Umbilical cord (tissue), 1 donor: ENCODE measurements at regions not wholly inside any gene's neighbourhood (a gene's known extent, or its start where the extent isn't known, plus 50 kb on each side); places are given as distances from the start of the nearest gene placed in this dataset.

ENCODE experiments used
- DNase-seq: peaks from one replicate; pipeline ENCODE4 v3.0.0-alpha.2; 2015; ENCODE audit warnings: low spot score

DNA sequence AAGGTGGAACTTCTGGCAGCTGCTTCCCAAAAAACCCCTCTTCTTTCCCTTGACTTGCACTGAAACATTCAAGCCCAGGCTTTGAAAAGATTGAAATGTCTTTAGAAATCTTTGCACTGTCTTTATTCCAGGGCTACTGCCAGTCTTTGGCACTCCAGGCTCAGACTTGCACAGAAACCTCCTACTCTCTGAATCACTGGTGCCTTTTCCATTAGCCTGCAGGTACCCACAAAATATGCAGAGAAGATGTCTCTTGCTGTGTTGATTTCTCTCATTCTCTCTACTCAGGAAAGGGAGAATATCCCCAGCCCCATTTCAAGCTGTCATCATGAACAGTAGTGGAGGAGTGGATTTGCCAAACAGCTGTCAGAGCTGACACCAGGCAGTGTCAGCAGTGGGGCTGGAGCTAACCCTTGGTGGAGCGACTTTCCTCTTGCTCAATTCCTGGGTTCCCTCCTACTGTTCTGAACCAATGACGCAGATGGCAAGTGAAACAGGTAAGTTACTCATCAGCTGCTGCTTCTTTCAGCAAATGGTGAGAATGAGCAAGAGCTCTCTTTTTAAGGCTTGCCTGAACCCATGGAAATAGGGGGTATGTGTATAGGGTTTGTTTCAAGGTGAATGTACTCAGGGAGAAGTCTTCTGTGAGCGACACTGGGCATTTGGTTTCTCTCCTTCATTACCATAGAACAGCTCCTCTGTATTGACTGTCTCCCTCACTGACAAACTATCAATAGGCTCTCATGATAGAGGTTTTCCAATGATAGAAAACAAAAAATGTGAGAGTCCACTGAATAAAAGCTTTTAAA is 362.4 kb downstream of the ADRA2A start:
- DNase-seq = no peak

DNA sequence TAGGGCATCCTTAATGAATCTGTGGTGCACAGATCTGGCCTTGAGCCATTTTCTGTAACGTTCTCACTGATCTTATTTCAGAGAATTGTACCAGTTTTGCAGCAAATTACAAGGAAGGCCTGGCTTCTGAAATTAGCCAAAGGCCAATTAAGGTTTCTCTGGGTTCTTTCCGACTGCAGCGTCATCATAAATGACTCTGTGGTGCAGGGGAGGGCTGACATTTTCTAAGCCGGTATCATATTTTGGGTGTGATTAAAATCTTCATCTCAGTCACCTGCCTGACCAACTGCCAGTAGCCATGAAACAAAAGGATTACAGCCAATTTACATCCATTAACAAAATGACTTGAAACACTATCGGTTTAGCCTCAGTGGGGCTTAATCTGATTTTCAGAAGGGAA is 363.7 kb downstream of the ADRA2A start:
- no peak for DNase-seq

DNA sequence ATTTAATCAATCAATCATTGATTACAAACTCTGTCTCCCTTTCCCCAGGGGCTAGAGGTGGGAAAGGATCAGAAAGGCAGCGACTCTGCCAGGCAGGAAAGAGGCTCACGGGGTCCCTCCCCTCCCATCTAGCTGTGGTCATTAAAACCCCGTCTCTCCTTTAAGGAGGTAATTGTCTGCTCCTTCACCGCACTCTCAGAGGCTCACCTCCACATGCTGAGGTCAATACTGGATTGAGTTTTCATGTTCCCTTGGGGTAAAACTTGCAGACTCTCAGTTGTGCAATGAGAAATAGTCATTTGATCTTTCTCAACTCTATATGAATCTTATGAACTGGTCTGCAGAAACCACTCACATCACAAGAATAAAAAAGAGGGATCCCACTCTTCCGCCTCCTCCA is 368.8 kb downstream of the ADRA2A start:
- DNase-seq = no peak

- no peak for DNase-seq
Observed at GRCh38 chr10:111446966-111447365, 370.1 kb downstream of the ADRA2A start.

- DNase-seq = no peak
Observed at GRCh38 chr10:111452153-111452552, 375.3 kb downstream of the ADRA2A start.

GRCh38 chr10:111455776-111456426 is 379.1 kb downstream of the ADRA2A start:
- no peak for DNase-seq

DNA sequence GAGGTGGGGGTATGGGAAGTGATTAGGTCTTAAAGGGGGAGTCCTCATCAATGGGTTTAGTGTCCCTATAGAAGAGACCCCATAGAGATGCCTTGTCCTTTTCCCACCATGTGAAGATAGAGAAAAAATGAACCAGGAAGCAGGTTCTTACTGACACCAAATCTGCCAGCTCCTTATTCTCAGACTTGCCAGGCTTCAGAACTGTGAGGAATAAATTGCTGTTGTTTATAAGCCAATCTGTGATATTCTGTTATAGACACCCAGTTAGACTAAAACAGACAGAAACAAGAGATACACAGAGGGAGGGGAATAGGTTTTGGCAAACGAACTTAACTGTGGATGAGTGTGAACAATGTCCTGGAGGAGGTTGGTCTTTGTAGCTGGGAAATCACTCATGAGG is 381.4 kb downstream of the ADRA2A start:
- no peak for DNase-seq

DNA sequence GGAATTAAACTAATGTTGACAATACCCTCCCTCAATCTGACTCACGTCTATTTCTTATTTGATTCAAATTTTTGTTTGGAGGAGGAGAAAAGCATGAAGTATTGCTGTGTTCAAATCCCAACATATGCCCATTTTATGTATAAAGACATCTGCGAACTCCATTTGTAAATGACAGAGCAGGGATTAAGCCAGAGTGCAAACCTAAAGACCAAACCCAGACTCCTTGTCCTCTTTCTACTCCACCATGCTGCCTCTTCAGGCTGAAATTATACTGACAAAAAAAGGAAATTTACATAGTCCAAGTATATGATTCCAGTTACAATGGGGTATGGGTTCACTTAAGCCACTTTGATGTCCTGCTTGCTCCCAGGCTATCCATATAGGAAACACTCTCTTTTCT is 383.1 kb downstream of the ADRA2A start:
- no peak for DNase-seq

DNA sequence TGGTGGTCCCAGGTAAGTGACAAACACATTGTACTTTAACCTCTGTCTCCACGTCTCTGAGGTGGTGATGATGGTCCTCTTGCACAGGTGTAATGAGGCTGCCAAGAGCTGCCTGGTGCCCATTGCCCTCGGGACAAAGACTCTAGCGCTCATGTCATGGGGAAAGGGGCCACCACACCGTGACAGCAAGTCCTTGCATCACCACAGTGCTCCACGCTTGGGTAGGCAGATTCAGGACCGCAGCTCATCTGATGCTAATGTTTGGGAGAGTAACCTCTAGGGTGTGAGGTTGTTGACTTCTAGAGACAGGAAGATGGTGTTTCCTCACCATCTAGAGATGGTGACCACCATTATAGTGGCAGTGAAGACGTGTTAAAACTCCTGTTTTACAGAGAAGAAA is 395.6 kb downstream of the ADRA2A start:
- no peak for DNase-seq

DNA sequence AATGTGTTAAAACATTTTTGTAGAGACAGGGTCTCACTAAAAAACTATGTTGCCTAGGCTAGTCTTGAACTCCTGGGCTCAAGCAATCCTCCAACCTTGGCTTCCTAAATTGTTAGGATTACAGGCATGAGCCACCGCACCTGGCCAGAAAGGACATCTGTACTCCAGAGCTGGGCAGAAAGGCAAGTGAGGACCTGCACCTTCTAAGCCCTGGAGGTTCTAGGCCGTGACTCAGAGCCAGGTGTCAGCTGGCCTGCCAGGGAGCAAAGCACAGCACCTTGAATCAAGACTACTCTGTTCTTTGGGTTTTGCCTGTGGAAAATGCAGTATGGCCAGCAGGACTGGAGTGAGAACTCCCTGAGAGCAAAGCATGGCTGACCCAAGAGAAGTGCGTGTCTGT is 396.5 kb downstream of the ADRA2A start:
- DNase-seq = no peak

DNA sequence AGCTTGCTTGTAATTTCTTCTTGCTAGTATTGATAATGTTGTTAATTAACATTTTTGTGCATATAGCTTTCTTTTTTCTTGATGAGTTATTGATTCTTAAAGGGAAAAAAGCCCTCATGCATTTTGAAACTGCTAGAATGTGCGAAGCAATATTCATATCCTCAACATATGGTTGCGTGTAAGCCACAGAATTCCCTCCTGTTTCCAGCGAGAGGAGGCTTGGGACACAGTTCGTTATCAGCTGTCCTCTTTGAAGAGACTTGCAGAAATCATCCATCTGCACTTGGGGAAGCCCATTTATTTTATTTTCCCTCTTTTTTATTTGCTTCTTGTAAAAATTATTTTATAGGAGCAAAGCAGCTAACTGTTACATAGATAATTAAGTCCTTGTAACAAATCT is 398.0 kb downstream of the ADRA2A start:
- no peak for DNase-seq

DNA sequence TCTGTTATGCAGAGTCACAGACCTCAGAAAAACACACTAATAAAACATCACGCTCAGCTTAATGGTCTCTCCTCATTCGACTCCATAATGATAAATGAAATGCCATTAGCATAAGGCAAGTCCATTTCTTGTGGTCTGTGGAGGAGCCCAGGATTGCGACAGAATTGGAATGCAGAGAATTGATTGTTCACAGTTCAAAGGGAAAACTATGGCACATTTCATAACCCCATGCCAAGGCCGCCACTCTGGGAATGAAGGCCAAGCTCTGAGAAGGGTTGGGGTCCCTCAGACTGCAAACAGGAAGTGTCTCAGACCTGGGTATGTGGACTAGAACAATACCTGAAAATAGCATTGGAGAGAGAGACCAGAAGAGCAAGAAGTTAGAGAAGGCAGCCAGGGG is 398.9 kb downstream of the ADRA2A start:
- DNase-seq = no peak

GRCh38 chr10:111478651-111479050 is 401.8 kb downstream of the ADRA2A start:
- no peak for DNase-seq

DNA sequence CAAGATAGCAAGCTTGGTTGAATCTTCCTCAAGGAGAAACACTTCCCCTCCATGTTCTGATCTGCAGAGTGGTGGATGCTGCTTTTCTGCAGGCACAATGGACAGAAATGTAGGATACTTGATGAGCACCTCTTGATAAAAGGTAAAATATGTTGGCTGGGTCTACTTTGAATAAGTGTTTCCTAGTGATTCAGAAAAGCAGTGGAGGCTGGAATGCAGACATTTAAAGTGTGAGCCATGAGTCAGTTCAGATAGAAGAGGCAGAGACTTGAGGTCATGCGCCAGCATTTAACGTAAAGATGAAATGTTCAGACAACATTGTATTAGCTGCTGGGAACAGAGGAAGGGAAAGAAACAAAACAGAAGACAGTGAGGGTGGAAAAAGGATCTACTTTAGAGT is 403.1 kb downstream of the ADRA2A start:
- no peak for DNase-seq

DNA sequence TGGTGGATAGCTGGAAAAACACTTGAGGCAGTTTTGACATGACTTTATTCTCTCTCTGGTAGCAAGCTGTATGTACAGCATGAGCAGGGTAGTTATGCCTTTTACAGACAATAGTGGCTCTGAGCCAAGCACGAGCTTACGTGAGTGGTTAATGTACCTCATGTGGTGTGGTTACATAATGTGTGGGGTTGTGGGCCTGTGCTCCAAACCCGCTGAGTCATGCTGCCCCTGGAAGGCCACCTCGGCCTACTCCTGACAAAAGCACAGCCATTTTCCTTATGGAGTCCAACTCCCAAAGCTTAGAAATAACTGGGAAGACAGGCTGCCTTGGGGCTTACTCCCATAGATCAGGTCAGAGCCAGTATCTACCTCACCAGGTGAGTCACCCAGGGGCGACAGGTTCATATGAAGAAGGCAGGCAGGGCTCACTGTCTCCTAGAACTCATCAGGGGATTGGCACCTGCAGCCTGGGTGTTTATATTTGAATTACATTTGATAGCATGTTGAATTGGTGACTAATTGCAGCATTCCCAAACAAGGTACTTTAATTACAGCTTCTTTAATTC is 404.5 kb downstream of the ADRA2A start:
- no peak for DNase-seq

DNA sequence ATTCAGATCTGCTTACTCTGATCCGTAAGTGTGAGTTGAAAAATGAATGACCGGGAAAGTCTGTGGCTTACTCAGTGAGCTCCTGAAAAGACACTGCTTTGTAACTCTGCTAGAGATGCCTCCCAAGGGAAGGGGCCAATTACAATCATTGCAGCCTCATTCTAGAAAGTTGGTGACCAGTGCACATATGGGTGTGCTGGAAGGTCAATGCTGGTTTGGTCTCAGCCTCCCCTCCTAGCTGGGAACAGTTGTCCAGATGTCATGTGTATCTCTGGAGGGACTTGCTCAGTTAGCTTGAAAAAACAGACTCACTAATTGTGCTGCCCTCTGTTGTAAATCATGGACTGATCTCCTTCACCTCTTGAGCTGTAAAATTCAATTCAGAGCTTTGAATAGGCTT is 405.0 kb downstream of the ADRA2A start:
- no peak for DNase-seq

DNA sequence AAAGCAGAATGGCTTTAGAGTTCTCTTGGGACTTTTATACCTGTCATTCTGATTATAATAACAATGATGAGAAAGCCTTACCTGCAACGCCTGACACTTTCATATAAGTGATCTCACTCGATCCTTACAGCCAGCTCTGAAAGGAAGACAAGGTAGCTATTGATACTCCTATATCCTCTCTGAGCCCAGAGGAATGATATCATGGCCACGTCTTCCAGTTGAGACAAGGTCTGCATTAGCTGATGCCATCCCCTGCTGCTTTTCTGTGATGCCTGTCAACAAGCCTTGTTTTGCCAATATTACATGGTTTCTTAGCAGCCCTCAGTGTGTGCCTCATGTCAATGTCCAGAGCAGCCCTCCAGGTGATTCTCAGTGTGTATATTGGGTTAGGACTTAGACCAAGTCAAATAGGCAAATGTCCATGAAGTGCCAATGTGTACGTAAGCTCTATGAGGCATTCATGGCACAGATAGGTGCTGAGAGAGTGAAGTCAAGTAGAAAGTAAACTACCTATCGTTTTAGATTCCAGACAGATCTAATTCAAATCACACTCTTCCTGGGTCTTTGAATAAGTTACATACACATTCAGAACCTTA is 405.9 kb downstream of the ADRA2A start:
- no peak for DNase-seq

DNA sequence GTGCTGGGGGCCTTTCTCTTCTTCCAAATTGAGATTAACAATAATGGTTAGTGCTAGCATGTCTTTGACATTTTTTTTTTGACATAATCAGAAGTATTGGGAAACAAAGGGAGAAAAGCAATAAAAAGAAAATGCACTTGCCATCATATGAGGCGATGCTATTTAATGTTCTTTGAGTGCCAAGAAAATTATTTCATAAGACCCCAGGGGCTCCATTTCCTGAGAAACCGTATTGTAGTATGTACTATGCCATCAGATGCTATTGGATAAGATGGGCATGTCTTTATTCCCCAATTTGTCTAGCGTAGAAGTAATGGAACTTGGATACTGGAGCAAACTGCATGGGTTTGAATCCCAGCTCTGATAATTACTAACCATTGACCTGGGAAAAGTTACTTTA is 408.9 kb downstream of the ADRA2A start:
- DNase-seq = no peak

DNA sequence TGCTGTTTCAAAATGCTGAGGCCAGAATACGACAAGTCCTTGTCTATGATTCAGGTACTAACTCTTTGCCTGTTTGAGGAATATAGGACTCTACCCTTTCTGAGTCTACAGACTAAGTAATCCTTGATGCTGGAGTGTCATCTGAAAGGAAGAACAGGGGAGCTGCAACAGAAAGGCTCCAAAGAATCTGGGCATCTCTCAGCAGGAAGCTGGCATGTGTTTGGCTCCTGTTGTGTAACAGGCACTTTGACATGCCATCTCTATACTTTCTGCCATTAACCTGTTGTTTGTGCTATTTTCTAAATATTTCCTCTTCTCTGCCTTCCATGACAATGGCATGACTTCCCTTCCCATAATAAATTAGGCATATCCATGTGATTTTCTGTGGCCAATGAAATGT is 409.5 kb downstream of the ADRA2A start:
- DNase-seq = no peak

- no peak for DNase-seq
Observed at GRCh38 chr10:111488668-111489067, 411.8 kb downstream of the ADRA2A start.

DNA sequence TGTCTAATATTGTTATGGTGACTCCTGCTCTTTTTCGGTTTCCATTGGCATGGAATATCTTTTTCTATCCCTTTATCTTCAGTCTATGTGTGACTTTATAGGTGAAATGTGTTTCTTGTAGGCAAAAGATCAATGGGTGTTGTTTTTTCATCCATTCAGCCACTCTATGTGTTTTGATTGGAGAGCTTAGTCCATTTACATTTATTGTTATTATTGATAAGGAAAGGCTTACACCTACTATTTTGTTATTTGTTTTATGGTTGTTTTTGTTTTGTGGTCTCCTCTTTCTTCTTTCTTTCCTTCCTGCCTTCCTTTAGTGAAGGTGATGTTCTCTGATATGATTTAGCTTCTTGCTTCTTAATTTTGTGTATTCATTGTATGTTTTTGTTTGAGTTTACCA is 414.3 kb downstream of the ADRA2A start:
- no peak for DNase-seq

- DNase-seq = no peak
Observed at GRCh38 chr10:111493024-111493625, 416.3 kb downstream of the ADRA2A start.
